HepG2 (cell line): ENCODE measurements at regions not wholly inside any gene's neighbourhood (a gene's known extent, or its start where the extent isn't known, plus 50 kb on each side); places are given as distances from the start of the nearest gene placed in this dataset.

Source experiments
- ATAC-seq: fragments of 200-7000 bp; cut with Tn5 transposase; 3 replicates; pipeline ENCODE4 v1.9.1; 2020; ENCODE audit warnings: mild to moderate bottlenecking, moderate library complexity
- BruUV-seq: library from RNA; stranded (reverse); fragments of 400-500 nt; replicated peaks from 2 replicates; lab custom pipeline; 2021; lab: Mats Ljungman, UMichigan
- CTCF ChIA-PET: fragments of 300-600 bp; formaldehyde crosslinking; extraction: SDS; loops from one replicate; lab custom pipeline; 2021; ENCODE audit warnings: low total read pairs, inconsistent platforms, low intra/inter-chr PET ratio; lab: Yijun Ruan, JAX
- POLR2A ChIA-PET: fragments of 350-600 bp; sonication (Branson Sonifier 250); formaldehyde crosslinking; loops from one replicate; lab custom pipeline; 2020; ENCODE audit warnings: antibody characterized with exemption, inconsistent platforms; lab: Yijun Ruan, JAX
- DNase-seq: peaks from one replicate; pipeline ENCODE4 v3.0.0-alpha.2; 2015; ENCODE audit warnings: low spot score
- FAIRE-seq: peaks from 3 replicates; lab custom pipeline; 2011; peaks lifted over from hg19 to GRCh38; lab: Jason Lieb, UNC
- H2AFZ ChIP-seq: one replicate; pipeline ENCODE4 v1.6.1; 2011; ENCODE audit warnings: low read length, inconsistent platforms
- H3K27ac ChIP-seq: fragments of 300-600 bp; 3 replicates; pipeline ENCODE4 v1.8.0; 2011; ENCODE audit warnings: mixed run types, mild to moderate bottlenecking, mixed read lengths, low read length, inconsistent platforms; ENCODE audit not compliant: insufficient read depth; ENCODE audit errors: extremely low read length
- H3K27me3 ChIP-seq, 2 experiments: fragments of 200-600 bp in 1 of 2; 2 replicates in 1 of 2; 3 replicates in 1 of 2; pipeline versions ENCODE4 v1.6.0 to v1.8.0; 2011; ENCODE audit warnings: low read length in 2 of 2, mild to moderate bottlenecking in 2 of 2, moderate library complexity in 2 of 2, inconsistent platforms in 1 of 2; ENCODE audit not compliant: insufficient read depth in 2 of 2, control insufficient read depth in 1 of 2
- H3K36me3 ChIP-seq, 2 experiments: fragments of 200-600 bp in 1 of 2; replicated peaks in 1 of 2; 2 replicates in 1 of 2; 3 replicates in 1 of 2; pipeline versions ENCODE4 v1.5.1 to v1.8.0; 2011; ENCODE audit warnings: low read length in 2 of 2, inconsistent platforms in 1 of 2; ENCODE audit not compliant: insufficient read depth in 2 of 2, control insufficient read depth in 1 of 2
- H3K4me1 ChIP-seq: 2 replicates; pipeline ENCODE4 v1.5.1; 2012; ENCODE audit warnings: low read length, inconsistent platforms; ENCODE audit not compliant: insufficient read depth
- H3K4me2 ChIP-seq: 2 replicates; pipeline ENCODE4 v1.6.0; 2011; ENCODE audit warnings: low read depth, low read length, inconsistent platforms
- H3K4me3 ChIP-seq, 3 experiments: fragments of 200-600 bp in 1 of 3; sonication (generic), shearing (Covaris generic) in 1 of 3; replicated peaks in 1 of 3; 2 replicates each; pipeline ENCODE4 v1.5.1; 2011 to 2016; ENCODE audit warnings: low read length in 3 of 3, inconsistent platforms in 2 of 3, low read depth in 2 of 3, mild to moderate bottlenecking in 2 of 3, control low read depth in 1 of 3, mixed read lengths in 1 of 3; ENCODE audit not compliant: insufficient read depth in 1 of 3
- H3K79me2 ChIP-seq: one replicate; pipeline ENCODE4 v1.6.1; 2011; ENCODE audit warnings: low read length, inconsistent platforms; ENCODE audit not compliant: insufficient read depth
- H3K9ac ChIP-seq: 2 replicates; pipeline ENCODE4 v1.6.0; 2011; ENCODE audit warnings: mild to moderate bottlenecking, low read depth, low read length, inconsistent platforms; ENCODE audit not compliant: insufficient read depth
- H3K9me3 ChIP-seq: 2 replicates; pipeline ENCODE4 v1.5.1; 2012; ENCODE audit warnings: mild to moderate bottlenecking, low read length
- H4K20me1 ChIP-seq: 2 replicates; pipeline ENCODE4 v1.6.0; 2011; ENCODE audit warnings: inconsistent platforms, mild to moderate bottlenecking, low read length, moderate library complexity; ENCODE audit not compliant: insufficient read depth
- DNMT1 ChIP-seq: sonication (generic); formaldehyde crosslinking; IDR thresholded peaks from 2 replicates; pipeline ENCODE4 v1.5.1; 2020; ENCODE audit warnings: mild to moderate bottlenecking, missing genetic modification reagents
- FOXA1 ChIP-seq, 2 experiments: fragments of 450-650 bp in 1 of 2; sonication (generic) in 1 of 2; formaldehyde crosslinking in 1 of 2; IDR thresholded peaks; 2 replicates each; pipeline versions ENCODE4 v1.4.0 to v1.6.1; 2016 to 2020; ENCODE audit warnings: missing genetic modification reagents in 1 of 2
- HNRNPK ChIP-seq: fragments of 200-400 bp; formaldehyde crosslinking; IDR thresholded peaks from 2 replicates; pipeline ENCODE4 v1.6.1; 2018; ENCODE audit warnings: low read length, low read depth, moderate library complexity, mild to moderate bottlenecking; ENCODE audit not compliant: poor library complexity, severe bottlenecking
- MIER3 ChIP-seq: IDR thresholded peaks from 2 replicates; pipeline ENCODE4 v1.6.1; 2016; ENCODE audit warnings: missing compliant biosample characterization, borderline replicate concordance
- NFE2L1 ChIP-seq: sonication (generic); formaldehyde crosslinking; IDR thresholded peaks from 2 replicates; pipeline ENCODE4 v1.4.0; 2020; ENCODE audit warnings: missing genetic modification reagents, mild to moderate bottlenecking, borderline replicate concordance
- PITX1 ChIP-seq: sonication (generic); formaldehyde crosslinking; IDR thresholded peaks from 2 replicates; pipeline ENCODE4 v1.5.1; 2020; ENCODE audit warnings: mild to moderate bottlenecking, missing genetic modification reagents
- RFX1 ChIP-seq: fragments of 450-650 bp; IDR thresholded peaks from 2 replicates; pipeline ENCODE4 v1.6.1; 2017
- TBP ChIP-seq: sonication (generic); formaldehyde crosslinking; IDR thresholded peaks from 2 replicates; pipeline ENCODE4 v1.5.0; 2020; ENCODE audit warnings: missing genetic modification reagents
- ZNF251 ChIP-seq: sonication (generic); formaldehyde crosslinking; IDR thresholded peaks from 2 replicates; pipeline ENCODE4 v1.9.0; 2021; ENCODE audit warnings: mild to moderate bottlenecking, missing genetic modification reagents
- ZNF501 ChIP-seq: sonication (generic); formaldehyde crosslinking; IDR thresholded peaks from 2 replicates; pipeline ENCODE4 v1.5.1; 2020; ENCODE audit warnings: mild to moderate bottlenecking, moderate library complexity, missing genetic modification reagents
- ZNF83 ChIP-seq: sonication (generic); formaldehyde crosslinking; IDR thresholded peaks from 2 replicates; pipeline ENCODE4 v1.4.0; 2020; ENCODE audit warnings: missing genetic modification reagents, mild to moderate bottlenecking, borderline replicate concordance
- WGBS: methylation state at CpG from one replicate; pipeline ENCODE4 v1.1.6; 2017; ENCODE audit warnings: low lambda C conversion rate; 5-methylcytosine and 5-hydroxymethylcytosine counted together
- in situ Hi-C: cut with HindIII; loops from 2 replicates; pipeline ENCODE4 v1.10.0; 2017; ENCODE audit warnings: low pct_unique_long_range_greater_than_20kb; ENCODE audit not compliant: extremely low pct_ligation_motif_present
- intact Hi-C: fragments of 100-400 bp; cut with micrococcal nuclease; formaldehyde crosslinking; loops from one replicate; pipeline ENCODE4 v1.10.0; 2022; ENCODE audit not compliant: unreplicated experiment
- TF ChIP-seq, protein P1 (sequence below): sonication (generic); formaldehyde crosslinking; IDR thresholded peaks from 2 replicates; pipeline ENCODE4 v1.5.0; 2020; ENCODE audit warnings: mild to moderate bottlenecking, missing genetic modification reagents
- TF ChIP-seq, protein P2 (sequence below): sonication (generic); formaldehyde crosslinking; IDR thresholded peaks from 2 replicates; pipeline ENCODE4 v1.4.0; 2020; ENCODE audit warnings: missing genetic modification reagents, borderline replicate concordance
- TF ChIP-seq, protein P3 (sequence below): IDR thresholded peaks from 2 replicates; pipeline ENCODE4 v1.6.1; 2016; ENCODE audit warnings: control low read depth
- TF ChIP-seq, protein P4 (sequence below): sonication (generic); formaldehyde crosslinking; conservative IDR thresholded peaks from 2 replicates; pipeline ENCODE4 v1.4.0; 2020; ENCODE audit warnings: missing genetic modification reagents
- TF ChIP-seq, protein P5 (sequence below): IDR thresholded peaks from 2 replicates; pipeline ENCODE4 v1.6.1; 2016

DNA sequence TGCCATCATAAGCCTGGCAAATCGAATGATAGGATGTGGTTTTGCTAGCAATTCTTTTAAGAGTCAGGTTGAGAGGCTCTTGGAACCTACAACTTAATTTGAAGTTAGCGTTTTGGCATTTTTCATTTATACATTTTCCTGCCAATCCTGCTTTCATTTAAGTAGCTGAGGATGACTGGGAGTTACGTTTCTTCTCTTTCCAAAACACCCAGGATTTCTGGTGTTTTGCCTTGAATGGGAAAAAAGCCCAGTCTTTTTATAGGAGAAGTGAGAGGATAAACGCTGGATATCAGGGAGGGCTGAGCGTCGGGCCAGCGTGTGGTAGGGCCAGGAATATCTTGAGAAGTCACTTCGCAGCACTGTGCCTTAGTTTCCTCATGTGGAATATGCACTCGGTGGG, 174.2 kb upstream of the HAND2 start (continued):
- TF ChIP-seq MIER3 (no peak), PITX1 (no peak), ZNF501 (CRISPR knock-in tag) (no peak)
- TF ChIP-seq, protein P1, sequence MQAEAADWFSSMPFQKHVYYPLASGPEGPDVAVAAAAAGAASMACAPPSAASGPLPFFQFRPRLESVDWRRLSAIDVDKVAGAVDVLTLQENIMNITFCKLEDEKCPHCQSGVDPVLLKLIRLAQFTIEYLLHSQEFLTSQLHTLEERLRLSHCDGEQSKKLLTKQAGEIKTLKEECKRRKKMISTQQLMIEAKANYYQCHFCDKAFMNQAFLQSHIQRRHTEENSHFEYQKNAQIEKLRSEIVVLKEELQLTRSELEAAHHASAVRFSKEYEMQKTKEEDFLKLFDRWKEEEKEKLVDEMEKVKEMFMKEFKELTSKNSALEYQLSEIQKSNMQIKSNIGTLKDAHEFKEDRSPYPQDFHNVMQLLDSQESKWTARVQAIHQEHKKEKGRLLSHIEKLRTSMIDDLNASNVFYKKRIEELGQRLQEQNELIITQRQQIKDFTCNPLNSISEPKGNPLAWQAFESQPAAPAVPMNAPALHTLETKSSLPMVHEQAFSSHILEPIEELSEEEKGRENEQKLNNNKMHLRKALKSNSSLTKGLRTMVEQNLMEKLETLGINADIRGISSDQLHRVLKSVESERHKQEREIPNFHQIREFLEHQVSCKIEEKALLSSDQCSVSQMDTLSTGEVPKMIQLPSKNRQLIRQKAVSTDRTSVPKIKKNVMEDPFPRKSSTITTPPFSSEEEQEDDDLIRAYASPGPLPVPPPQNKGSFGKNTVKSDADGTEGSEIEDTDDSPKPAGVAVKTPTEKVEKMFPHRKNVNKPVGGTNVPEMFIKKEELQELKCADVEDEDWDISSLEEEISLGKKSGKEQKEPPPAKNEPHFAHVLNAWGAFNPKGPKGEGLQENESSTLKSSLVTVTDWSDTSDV (CRISPR knock-in tag), result no peak

DNA sequence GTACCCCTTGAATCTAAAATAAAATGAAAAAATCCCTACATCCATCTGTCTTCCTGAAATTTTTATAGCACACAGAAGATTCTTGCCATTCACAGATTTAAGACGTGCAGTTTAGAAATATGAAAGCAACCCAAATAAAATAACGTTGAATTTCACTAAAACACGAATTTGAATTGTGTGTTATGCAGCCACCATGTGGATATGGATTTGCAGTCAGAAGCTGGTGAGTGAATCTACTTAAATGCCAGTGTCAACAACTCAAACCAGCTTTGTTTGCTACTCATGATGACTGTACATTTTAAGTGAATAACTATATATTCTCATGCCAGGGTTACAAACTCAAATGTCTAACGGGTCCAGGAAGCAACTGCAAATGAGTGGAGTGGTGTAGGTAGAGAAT, 173.0 kb upstream of the HAND2 start:
- H3K27ac ChIP-seq, result no peak overlapping the region
- no peaks in the 10 kb centered on the region for H3K27me3 ChIP-seq
- no peak for FAIRE-seq
- no peaks in the 10 kb centered on the region for H3K4me1 ChIP-seq
- no peak for DNase-seq
- no peaks in the 10 kb centered on the region for H4K20me1 ChIP-seq
- H3K79me2 ChIP-seq, result no peaks in the 10 kb centered on the region
- no peaks in the 10 kb centered on the region for H3K9me3 ChIP-seq
- no TSS peak for BruUV-seq
- CTCF ChIA-PET, result no interaction called here
- no peak overlapping the region for H2AFZ ChIP-seq
- 0% methylated on average over 4 of the region's 4 CpGs for WGBS
- H3K4me2 ChIP-seq, result no peak overlapping the region
- no peak for ATAC-seq
- intact Hi-C loops, result no loop called here
- in situ Hi-C loops, result no loop called here
- no peak overlapping the region for H3K9ac ChIP-seq
- H3K4me3 ChIP-seq, result no peak overlapping the region
- no peaks in the 10 kb centered on the region for H3K36me3 ChIP-seq
- POLR2A ChIA-PET, result no interaction called here
- no peak for TF ChIP-seq TBP (CRISPR knock-in tag)
- TF ChIP-seq, protein P2, sequence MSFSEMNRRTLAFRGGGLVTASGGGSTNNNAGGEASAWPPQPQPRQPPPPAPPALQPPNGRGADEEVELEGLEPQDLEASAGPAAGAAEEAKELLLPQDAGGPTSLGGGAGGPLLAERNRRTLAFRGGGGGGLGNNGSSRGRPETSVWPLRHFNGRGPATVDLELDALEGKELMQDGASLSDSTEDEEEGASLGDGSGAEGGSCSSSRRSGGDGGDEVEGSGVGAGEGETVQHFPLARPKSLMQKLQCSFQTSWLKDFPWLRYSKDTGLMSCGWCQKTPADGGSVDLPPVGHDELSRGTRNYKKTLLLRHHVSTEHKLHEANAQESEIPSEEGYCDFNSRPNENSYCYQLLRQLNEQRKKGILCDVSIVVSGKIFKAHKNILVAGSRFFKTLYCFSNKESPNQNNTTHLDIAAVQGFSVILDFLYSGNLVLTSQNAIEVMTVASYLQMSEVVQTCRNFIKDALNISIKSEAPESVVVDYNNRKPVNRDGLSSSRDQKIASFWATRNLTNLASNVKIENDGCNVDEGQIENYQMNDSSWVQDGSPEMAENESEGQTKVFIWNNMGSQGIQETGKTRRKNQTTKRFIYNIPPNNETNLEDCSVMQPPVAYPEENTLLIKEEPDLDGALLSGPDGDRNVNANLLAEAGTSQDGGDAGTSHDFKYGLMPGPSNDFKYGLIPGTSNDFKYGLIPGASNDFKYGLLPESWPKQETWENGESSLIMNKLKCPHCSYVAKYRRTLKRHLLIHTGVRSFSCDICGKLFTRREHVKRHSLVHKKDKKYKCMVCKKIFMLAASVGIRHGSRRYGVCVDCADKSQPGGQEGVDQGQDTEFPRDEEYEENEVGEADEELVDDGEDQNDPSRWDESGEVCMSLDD (CRISPR knock-in tag), result no peak
- no peak for TF ChIP-seq DNMT1 (CRISPR knock-in tag)
- TF ChIP-seq FOXA1 (IDR thresholded peaks at IDR 0.05), result no peak
- TF ChIP-seq FOXA1 (CRISPR knock-in tag; IDR thresholded peaks at IDR 0.05), result no peak
- TF ChIP-seq ZNF83, result no peak
- TF ChIP-seq RFX1, result no peak
- TF ChIP-seq, protein P3, sequence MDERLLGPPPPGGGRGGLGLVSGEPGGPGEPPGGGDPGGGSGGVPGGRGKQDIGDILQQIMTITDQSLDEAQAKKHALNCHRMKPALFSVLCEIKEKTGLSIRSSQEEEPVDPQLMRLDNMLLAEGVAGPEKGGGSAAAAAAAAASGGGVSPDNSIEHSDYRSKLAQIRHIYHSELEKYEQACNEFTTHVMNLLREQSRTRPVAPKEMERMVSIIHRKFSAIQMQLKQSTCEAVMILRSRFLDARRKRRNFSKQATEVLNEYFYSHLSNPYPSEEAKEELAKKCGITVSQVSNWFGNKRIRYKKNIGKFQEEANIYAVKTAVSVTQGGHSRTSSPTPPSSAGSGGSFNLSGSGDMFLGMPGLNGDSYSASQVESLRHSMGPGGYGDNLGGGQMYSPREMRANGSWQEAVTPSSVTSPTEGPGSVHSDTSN, result no peak
- no peak for TF ChIP-seq ZNF251 (CRISPR knock-in tag)
- no peak for TF ChIP-seq NFE2L1 (CRISPR knock-in tag)
- no peak for TF ChIP-seq HNRNPK
- TF ChIP-seq, protein P4, sequence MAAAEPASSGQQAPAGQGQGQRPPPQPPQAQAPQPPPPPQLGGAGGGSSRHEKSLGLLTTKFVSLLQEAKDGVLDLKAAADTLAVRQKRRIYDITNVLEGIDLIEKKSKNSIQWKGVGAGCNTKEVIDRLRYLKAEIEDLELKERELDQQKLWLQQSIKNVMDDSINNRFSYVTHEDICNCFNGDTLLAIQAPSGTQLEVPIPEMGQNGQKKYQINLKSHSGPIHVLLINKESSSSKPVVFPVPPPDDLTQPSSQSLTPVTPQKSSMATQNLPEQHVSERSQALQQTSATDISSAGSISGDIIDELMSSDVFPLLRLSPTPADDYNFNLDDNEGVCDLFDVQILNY (CRISPR knock-in tag), result no peak
- TF ChIP-seq, protein P5, sequence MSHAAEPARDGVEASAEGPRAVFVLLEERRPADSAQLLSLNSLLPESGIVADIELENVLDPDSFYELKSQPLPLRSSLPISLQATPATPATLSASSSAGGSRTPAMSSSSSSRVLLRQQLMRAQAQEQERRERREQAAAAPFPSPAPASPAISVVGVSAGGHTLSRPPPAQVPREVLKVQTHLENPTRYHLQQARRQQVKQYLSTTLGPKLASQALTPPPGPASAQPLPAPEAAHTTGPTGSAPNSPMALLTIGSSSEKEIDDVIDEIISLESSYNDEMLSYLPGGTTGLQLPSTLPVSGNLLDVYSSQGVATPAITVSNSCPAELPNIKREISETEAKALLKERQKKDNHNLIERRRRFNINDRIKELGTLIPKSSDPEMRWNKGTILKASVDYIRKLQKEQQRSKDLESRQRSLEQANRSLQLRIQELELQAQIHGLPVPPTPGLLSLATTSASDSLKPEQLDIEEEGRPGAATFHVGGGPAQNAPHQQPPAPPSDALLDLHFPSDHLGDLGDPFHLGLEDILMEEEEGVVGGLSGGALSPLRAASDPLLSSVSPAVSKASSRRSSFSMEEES (CRISPR knock-in tag), result no peak
